VCaP (cell line): ENCODE measurements at regions not wholly inside any gene's neighbourhood (a gene's known extent, or its start where the extent isn't known, plus 50 kb on each side); places are given as distances from the start of the nearest gene placed in this dataset.
"Not testable (repeated sequence)": the region's sequence is repeated elsewhere in the genome, so short reads cannot be mapped to it uniquely, and the experiment has no call there.

Experiments
- H3K27ac ChIP-seq: fragments of 450-650 bp; 2 replicates; pipeline ENCODE4 v1.5.1; 2017
- CTCF ChIP-seq: fragments of 450-650 bp; conservative IDR thresholded peaks from 2 replicates; pipeline ENCODE4 v1.5.1; 2017; ENCODE audit warnings: mild to moderate bottlenecking, moderate library complexity

GRCh38 chr6:67129780-67130179, 1422.8 kb upstream of the EYS start:
- no peak for TF ChIP-seq CTCF
- H3K27ac ChIP-seq, result no peak overlapping the region

GRCh38 chr6:67127041-67127440, 1420.0 kb upstream of the EYS start:
- H3K27ac ChIP-seq, result peak overlapping the region; percentile 37
- no peak for TF ChIP-seq CTCF

GRCh38 chr6:67121115-67121514, 1414.1 kb upstream of the EYS start:
- H3K27ac ChIP-seq, result no peak overlapping the region
- TF ChIP-seq CTCF, result no peak

GRCh38 chr6:67112120-67112519, 1405.1 kb upstream of the EYS start:
- no peak for TF ChIP-seq CTCF
- H3K27ac ChIP-seq, result no peak overlapping the region

- no peak for TF ChIP-seq CTCF
- no peak overlapping the region for H3K27ac ChIP-seq
Measured at GRCh38 chr6:67102743-67103142, 1395.7 kb upstream of the EYS start.

GRCh38 chr6:67095618-67096226, 1388.7 kb upstream of the EYS start:
- H3K27ac ChIP-seq, result not testable (repeated sequence)

GRCh38 chr6:67094431-67094946, 1387.5 kb upstream of the EYS start:
- TF ChIP-seq CTCF, result no peak
- H3K27ac ChIP-seq, result no peak overlapping the region

- TF ChIP-seq CTCF, result no peak
Measured at GRCh38 chr6:67073938-67074337, 1366.9 kb upstream of the EYS start.

More at GRCh38 chr6:67073938-67074337, 1366.9 kb upstream of the EYS start:
- H3K27ac ChIP-seq, result no peak overlapping the region
